ENCODE measurements at regions not wholly inside any gene's neighbourhood (a gene's known extent, or its start where the extent isn't known, plus 50 kb on each side); places are given as distances from the start of the nearest gene placed in this dataset.

DNA sequence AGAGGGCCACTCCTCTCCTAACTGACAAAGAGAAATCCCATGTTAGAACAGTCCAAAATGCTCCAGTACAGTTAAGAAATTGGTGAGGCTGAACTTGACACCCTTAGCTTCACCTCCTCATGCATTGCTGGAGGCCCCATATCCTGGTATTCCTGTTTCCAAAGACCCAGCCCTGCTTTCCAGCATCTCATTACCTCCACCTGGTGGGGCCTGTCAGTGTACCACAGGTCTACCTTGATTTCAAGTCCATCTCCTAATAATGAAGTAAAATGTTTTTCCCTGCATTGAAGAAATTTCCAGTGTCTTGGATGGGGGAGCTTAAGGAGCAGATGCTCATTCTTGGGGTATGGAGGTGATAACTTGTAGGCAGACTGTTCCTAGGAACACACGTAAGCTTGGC lies 70.6 kb upstream of the S1PR3 start (continued):
- TF ChIP-seq, protein P1, sequence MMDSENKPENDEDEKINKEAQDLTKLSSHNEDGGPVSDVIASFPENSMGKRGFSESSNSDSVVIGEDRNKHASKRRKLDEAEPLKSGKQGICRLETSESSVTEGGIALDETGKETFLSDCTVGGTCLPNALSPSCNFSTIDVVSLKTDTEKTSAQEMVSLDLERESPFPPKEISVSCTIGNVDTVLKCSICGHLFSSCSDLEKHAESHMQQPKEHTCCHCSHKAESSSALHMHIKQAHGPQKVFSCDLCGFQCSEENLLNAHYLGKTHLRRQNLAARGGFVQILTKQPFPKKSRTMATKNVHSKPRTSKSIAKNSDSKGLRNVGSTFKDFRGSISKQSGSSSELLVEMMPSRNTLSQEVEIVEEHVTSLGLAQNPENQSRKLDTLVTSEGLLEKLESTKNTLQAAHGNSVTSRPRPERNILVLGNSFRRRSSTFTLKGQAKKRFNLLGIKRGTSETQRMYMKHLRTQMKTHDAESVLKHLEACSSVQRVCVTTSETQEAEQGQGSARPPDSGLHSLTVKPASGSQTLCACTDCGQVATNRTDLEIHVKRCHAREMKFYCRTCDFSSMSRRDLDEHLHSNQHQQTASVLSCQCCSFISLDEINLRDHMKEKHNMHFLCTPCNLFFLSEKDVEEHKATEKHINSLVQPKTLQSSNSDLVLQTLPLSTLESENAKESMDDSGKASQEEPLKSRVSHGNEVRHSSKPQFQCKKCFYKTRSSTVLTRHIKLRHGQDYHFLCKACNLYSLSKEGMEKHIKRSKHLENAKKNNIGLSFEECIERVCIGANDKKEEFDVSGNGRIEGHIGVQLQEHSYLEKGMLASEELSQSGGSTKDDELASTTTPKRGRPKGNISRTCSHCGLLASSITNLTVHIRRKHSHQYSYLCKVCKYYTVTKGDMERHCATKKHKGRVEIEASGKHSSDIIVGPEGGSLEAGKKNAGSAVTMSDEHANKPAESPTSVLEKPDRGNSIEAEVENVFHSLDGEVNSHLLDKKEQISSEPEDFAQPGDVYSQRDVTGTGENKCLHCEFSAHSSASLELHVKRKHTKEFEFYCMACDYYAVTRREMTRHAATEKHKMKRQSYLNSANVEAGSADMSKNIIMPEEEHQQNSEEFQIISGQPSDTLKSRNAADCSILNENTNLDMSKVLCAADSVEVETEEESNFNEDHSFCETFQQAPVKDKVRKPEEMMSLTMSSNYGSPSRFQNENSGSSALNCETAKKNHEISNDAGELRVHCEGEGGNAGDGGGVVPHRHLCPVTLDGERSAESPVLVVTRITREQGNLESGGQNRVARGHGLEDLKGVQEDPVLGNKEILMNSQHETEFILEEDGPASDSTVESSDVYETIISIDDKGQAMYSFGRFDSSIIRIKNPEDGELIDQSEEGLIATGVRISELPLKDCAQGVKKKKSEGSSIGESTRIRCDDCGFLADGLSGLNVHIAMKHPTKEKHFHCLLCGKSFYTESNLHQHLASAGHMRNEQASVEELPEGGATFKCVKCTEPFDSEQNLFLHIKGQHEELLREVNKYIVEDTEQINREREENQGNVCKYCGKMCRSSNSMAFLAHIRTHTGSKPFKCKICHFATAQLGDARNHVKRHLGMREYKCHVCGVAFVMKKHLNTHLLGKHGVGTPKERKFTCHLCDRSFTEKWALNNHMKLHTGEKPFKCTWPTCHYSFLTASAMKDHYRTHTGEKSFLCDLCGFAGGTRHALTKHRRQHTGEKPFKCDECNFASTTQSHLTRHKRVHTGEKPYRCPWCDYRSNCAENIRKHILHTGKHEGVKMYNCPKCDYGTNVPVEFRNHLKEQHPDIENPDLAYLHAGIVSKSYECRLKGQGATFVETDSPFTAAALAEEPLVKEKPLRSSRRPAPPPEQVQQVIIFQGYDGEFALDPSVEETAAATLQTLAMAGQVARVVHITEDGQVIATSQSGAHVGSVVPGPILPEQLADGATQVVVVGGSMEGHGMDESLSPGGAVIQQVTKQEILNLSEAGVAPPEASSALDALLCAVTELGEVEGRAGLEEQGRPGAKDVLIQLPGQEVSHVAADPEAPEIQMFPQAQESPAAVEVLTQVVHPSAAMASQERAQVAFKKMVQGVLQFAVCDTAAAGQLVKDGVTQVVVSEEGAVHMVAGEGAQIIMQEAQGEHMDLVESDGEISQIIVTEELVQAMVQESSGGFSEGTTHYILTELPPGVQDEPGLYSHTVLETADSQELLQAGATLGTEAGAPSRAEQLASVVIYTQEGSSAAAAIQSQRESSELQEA (CRISPR knock-in tag; IDR thresholded peaks at IDR 0.05; ENCODE audit: not compliant biosample characterization): no peak
- no peak for TF ChIP-seq ZNF703 (CRISPR knock-in tag; IDR thresholded peaks at IDR 0.05; ENCODE audit: borderline replicate concordance)
- no peak for TF ChIP-seq ZNF564 (CRISPR knock-in tag; IDR thresholded peaks at IDR 0.05)

DNA sequence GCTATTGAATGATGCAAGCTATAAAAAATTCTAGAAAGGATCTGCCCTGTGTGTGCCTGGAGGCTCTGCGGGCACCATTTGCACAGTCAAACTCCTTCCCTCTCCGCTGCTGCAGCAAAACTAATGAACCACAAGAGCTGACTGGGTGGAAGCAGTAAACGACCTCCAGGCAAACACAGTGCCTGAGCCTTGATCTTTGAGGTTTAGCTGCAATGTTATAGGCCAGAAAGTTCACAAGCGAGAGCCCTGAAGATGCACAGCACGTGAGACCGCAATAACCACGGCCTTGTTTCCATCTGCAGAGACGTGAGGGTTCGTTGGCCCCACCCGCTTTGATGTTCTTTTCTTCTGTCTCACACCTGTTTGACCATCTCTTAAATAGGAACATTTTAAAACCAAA lies 69.2 kb upstream of the S1PR3 start:
- Histone ChIP-seq H3K27me3 (ENCODE audit: control insufficient read depth in 1 of 2, insufficient read depth in 2 of 2, low read length in 2 of 2) (peaks cover 0 to 5% of the 10 kb centered on the region in 2 experiments; a peak in 1 of 5 replicates), H3K36me3 (replicated peaks in 1 of 2; ENCODE audit: control insufficient read depth in 1 of 2, insufficient read depth in 2 of 2, low read length in 2 of 2) (no peaks in the 10 kb centered on the region), H3K9me3 (ENCODE audit: low read length) (peaks cover 16% of the 10 kb centered on the region), H2AFZ (ENCODE audit: low read length) (no peak overlapping the region), H3K4me1 (ENCODE audit: insufficient read depth, low read length) (peaks cover 7% of the 10 kb centered on the region), H3K79me2 (ENCODE audit: insufficient read depth, low read length) (no peaks in the 10 kb centered on the region), H3K27ac (ENCODE audit: extremely low read length, insufficient read depth, low read length) (no peak overlapping the region), H3K9ac (ENCODE audit: insufficient read depth, low read depth, low read length) (no peak overlapping the region), H3K4me2 (ENCODE audit: low read depth, low read length) (no peak overlapping the region), H4K20me1 (ENCODE audit: insufficient read depth, low read length) (no peaks in the 10 kb centered on the region), H3K4me3 (replicated peaks in 1 of 3; ENCODE audit: insufficient read depth in 1 of 3, low read depth in 2 of 3, low read length in 3 of 3) (no peak overlapping the region)
- BruUV-seq (replicated peaks): no TSS peak
- 1% methylated on average over 10 of the region's 10 CpGs for WGBS (ENCODE audit: low lambda C conversion rate)
- ATAC-seq (no peak), FAIRE-seq (no peak), DNase-seq (ENCODE audit: low spot score) (no peak)
- in situ Hi-C loops (cut with HindIII; ENCODE audit: extremely low pct_ligation_motif_present, low pct_unique_long_range_greater_than_20kb) (no loop called here), intact Hi-C loops (cut with micrococcal nuclease; ENCODE audit: unreplicated experiment) (no loop called here)
- CTCF ChIA-PET (ENCODE audit: low intra/inter-chr PET ratio, low total read pairs): no interaction called here
- POLR2A ChIA-PET: no interaction called here
- TF ChIP-seq, protein P2, sequence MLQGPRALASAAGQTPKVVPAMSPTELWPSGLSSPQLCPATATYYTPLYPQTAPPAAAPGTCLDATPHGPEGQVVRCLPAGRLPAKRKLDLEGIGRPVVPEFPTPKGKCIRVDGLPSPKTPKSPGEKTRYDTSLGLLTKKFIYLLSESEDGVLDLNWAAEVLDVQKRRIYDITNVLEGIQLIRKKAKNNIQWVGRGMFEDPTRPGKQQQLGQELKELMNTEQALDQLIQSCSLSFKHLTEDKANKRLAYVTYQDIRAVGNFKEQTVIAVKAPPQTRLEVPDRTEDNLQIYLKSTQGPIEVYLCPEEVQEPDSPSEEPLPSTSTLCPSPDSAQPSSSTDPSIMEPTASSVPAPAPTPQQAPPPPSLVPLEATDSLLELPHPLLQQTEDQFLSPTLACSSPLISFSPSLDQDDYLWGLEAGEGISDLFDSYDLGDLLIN (CRISPR knock-in tag; IDR thresholded peaks at IDR 0.05; ENCODE audit: borderline replicate concordance): no peak
- TF ChIP-seq KAT7 (CRISPR knock-in tag; IDR thresholded peaks at IDR 0.05; ENCODE audit: borderline replicate concordance) (no peak), SP1 (IDR thresholded peaks at IDR 0.05) (no peak), SP1 (CRISPR knock-in tag; IDR thresholded peaks at IDR 0.05) (no peak), GFI1 (CRISPR knock-in tag; IDR thresholded peaks at IDR 0.05; ENCODE audit: borderline replicate concordance) (no peak), U2AF1 (optimal IDR thresholded peaks at IDR 0.05; ENCODE audit: low read depth, low read length) (no peak), KMT2A (CRISPR knock-in tag; IDR thresholded peaks at IDR 0.05) (no peak)
- TF ChIP-seq, protein P3, sequence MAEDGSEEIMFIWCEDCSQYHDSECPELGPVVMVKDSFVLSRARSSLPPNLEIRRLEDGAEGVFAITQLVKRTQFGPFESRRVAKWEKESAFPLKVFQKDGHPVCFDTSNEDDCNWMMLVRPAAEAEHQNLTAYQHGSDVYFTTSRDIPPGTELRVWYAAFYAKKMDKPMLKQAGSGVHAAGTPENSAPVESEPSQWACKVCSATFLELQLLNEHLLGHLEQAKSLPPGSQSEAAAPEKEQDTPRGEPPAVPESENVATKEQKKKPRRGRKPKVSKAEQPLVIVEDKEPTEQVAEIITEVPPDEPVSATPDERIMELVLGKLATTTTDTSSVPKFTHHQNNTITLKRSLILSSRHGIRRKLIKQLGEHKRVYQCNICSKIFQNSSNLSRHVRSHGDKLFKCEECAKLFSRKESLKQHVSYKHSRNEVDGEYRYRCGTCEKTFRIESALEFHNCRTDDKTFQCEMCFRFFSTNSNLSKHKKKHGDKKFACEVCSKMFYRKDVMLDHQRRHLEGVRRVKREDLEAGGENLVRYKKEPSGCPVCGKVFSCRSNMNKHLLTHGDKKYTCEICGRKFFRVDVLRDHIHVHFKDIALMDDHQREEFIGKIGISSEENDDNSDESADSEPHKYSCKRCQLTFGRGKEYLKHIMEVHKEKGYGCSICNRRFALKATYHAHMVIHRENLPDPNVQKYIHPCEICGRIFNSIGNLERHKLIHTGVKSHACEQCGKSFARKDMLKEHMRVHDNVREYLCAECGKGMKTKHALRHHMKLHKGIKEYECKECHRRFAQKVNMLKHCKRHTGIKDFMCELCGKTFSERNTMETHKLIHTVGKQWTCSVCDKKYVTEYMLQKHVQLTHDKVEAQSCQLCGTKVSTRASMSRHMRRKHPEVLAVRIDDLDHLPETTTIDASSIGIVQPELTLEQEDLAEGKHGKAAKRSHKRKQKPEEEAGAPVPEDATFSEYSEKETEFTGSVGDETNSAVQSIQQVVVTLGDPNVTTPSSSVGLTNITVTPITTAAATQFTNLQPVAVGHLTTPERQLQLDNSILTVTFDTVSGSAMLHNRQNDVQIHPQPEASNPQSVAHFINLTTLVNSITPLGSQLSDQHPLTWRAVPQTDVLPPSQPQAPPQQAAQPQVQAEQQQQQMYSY (CRISPR knock-in tag; IDR thresholded peaks at IDR 0.05): no peak
